NCI-H1694 (cell line): ENCODE measurements at regions not wholly inside any gene's neighbourhood (a gene's known extent, or its start where the extent isn't known, plus 50 kb on each side); places are given as distances from the start of the nearest gene placed in this dataset.
"Not testable (repeated sequence)": the region's sequence is repeated elsewhere in the genome, so short reads cannot be mapped to it uniquely, and the experiment has no call there.

Experiments
- DNase-seq: peaks from one replicate; lab custom pipeline; 2025; lab: John Stamatoyannopoulos, UW

GRCh38 chr6:154602296-154602695 is 91.8 kb upstream of the CNKSR3 start:
- DNase-seq, result no peak

GRCh38 chr6:154602708-154603107 is 92.2 kb upstream of the CNKSR3 start:
- no peak for DNase-seq

- no peak for DNase-seq
These were observed 93.6 kb upstream of the CNKSR3 start for GRCh38 chr6:154604119-154604518.

GRCh38 chr6:154605178-154605881 is 94.8 kb upstream of the CNKSR3 start:
- no peak for DNase-seq

- DNase-seq, result no peak
These were observed 95.4 kb upstream of the CNKSR3 start for GRCh38 chr6:154605882-154606370.

- no peak for DNase-seq
These were observed 96.0 kb upstream of the CNKSR3 start for GRCh38 chr6:154606457-154606856.

GRCh38 chr6:154606860-154607259 is 96.4 kb upstream of the CNKSR3 start:
- DNase-seq, result no peak

DNA sequence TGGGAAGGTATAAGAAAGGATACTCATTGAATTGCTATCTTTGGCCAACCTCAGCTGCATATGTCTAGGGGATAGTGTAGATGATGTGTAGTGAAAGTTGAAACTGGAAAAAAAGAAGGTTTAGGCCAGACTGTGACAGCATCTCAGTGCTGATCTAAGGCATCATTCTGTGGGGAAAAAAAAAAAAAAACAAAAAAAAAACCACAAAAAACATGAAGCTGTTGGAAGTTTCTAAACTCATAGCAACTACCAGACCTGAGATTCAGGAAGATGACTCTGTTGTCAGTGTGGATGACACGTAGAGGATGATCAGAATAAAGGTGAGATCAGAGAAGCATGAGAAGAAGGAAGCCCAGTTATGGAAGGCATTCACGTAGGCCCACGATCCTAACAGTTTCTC is 100.8 kb upstream of the CNKSR3 start:
- no peak for DNase-seq

DNA sequence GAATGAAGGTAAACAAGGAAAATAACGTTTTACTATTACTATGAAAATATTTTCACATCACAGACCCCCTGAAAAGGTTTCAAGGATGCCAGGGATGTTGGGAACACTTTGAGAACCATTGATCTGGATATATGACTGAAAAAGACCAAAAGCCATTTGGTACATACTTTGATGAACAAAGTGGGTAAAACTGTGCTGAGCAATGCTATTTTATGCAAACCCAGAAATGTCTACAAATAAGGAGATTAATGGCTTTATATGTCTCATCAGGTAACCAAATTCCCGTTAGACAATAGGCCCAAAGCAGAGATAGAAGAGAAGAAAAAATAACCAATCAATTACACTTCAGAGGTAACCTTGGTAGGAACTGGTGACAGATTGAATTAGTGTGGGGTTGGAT is 101.4 kb upstream of the CNKSR3 start:
- DNase-seq, result no peak

- DNase-seq, result no peak
These were observed 102.7 kb upstream of the CNKSR3 start for GRCh38 chr6:154613137-154613676.

GRCh38 chr6:154614101-154614500 is 103.6 kb upstream of the CNKSR3 start:
- DNase-seq, result no peak

GRCh38 chr6:154614641-154615040 is 104.2 kb upstream of the CNKSR3 start:
- no peak for DNase-seq

- no peak for DNase-seq
These were observed 105.1 kb upstream of the CNKSR3 start for GRCh38 chr6:154615483-154616025.

DNA sequence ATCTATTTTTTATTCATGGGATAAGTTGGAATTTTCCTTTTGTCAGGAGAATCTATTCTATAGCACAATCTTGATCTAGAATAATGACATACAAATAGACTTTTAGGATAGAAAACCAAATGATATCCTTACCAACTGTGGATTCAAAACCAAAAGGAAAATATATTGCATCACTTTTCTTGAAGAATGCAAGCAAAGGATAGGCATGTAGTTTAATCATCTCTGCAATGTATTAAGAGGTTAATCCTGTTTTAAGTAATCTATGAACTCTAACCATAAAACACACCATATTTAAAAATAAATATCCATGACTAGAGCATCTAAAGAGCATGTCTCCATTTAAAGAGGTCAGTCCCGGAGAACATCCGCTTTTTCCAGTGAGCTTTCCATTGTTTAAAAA is 106.7 kb upstream of the CNKSR3 start:
- no peak for DNase-seq

GRCh38 chr6:154619146-154619545 is 108.7 kb upstream of the CNKSR3 start:
- no peak for DNase-seq

- DNase-seq, result no peak
These were observed 111.2 kb upstream of the CNKSR3 start for GRCh38 chr6:154621686-154622085.

- DNase-seq, result no peak
These were observed 110.4 kb upstream of the SCAF8 start for GRCh38 chr6:154622618-154623336.

DNA sequence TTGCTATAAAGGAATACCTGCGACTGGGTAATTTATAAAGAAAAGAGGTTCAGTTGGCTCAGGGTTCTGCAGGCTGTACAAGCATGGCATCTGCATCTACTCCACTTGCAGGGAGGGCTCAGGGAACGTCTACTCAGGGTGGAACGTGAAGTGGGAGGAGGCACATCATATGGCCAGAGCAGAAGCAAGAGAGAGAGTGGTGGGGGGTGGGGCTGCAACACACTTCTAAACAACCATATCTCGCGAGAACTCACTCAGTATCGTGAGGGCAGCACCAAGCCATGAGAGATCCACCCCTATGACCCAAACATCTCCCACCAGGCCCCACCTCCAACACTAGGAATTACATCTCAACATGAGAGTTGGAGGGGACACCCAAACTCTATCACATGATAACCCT is 109.8 kb upstream of the SCAF8 start:
- no peak for DNase-seq

DNA sequence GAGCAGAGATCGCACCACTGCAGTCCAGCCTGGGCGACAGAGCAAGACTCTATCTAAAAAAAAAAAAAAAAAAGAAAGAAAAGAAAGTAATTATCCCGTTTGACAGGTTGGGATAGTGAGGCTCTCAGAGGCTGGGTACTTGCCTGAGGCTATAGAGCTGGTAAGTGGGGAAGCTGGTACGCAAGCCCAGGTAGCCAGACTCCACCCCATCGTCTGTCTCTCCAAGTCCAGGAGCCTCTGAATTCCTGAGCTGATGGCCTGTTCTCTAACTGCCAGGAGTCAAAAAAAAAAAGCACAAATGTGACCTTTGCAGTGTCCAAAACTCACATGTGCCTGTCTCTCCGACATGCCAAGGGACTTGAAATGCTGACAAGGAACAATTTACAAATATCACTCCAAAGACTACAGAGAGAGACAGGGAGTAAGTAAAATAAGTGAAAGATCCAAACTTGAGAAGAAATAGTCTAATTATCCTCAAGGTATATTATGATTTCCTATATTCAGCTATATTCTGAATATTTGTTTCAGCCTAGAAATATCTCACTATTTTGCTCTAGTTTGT is 109.1 kb upstream of the SCAF8 start:
- no peak for DNase-seq

DNA sequence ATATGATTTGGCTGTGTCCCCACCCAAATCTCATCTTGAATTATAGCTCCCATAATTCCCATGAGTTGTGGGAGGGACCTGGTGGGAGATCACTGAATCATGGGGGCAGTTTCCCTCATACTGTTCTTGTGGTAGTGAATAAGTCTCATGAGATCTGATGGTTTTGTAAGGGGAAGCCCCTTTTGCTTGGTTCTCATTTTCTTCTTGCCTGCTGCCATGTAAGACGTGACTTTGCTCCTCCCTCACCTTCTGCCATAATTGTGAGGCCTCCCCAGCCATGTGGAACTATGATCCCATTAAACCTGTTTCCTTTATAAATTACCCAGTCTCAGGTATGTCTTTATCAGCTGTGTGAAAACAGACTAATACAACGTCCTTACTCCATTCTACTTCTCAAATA is 108.5 kb upstream of the SCAF8 start:
- not testable (repeated sequence) for DNase-seq

DNA sequence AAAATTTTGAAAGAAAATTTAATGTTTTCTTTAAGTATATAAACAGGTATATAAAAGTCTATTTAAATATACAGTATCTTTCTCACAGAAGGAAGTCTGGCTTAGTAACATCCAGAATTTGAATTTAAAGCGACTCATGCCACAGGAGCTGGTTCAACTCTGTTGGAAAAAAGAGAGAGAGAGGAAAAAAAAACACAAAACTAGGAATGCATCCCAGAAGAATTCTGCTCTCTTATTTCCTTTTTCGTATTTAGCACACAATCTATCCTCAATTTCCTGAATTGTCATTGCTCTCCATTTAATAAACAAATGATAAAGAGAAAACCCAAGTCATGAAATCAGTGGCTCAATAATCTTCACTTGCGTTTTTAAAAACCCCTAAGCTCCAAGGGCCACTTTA is 107.5 kb upstream of the SCAF8 start:
- no peak for DNase-seq

DNA sequence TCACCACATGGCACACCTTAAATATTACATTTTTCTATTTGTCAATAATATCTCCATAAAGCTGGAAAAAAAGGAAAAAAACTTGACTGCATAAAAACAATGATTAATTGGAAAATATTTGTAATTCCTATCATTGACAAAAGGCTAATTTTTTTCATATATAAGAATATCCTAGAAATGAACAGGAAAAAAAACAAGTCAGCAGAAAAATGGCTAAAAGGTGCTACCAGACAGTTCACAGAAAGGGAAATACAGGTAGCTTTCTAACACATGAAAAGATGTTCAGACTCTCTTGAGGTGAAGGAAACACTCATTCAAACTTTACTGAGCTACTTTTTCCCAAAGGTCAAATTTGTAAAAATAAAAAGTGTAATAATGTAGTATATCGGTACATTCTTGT is 104.1 kb upstream of the SCAF8 start:
- DNase-seq, result no peak

DNA sequence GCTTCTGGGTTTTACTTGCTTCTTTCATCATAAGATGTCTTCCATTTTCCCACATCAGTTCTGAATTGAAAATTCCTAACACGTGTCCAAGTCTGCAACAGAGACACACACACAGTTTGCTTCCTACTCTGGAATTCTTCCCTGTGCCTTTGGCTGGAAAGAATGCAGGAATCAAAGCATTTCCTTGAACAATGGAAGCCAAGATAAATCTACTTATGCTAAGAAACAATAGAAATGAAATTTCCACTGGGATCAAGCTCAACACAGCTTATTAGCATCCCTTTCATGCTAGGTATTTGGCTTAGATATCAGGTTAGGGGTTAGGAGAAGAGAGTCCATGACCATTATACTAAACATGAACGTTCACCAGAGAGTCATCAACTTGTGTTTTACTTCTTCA is 101.1 kb upstream of the SCAF8 start:
- DNase-seq, result no peak
